Cardiac muscle cell (in vitro differentiated cells and primary cell): ENCODE measurements at regions not wholly inside any gene's neighbourhood (a gene's known extent, or its start where the extent isn't known, plus 50 kb on each side); places are given as distances from the start of the nearest gene placed in this dataset.
A peak's percentile ranks its signal among the peaks of the same experiment; 100 is the strongest.

Experiments
- DNase-seq, 2 donors: peaks; one replicate each; pipeline versions ENCODE4 v3.0.0 to v3.0.0-alpha.2; 2010 to 2017; ENCODE audit warnings: low read depth in 1 of 2, low spot score in 1 of 2
- H3K27ac ChIP-seq: fragments of 200-600 bp; sonication (generic); 2 replicates; pipeline ENCODE4 v1.5.1; 2016
- H3K27me3 ChIP-seq: fragments of 200-600 bp; sonication (generic); 2 replicates; pipeline ENCODE4 v1.6.0; 2016; ENCODE audit warnings: control low read depth
- H3K36me3 ChIP-seq: fragments of 200-600 bp; sonication (generic); 2 replicates; pipeline ENCODE4 v1.5.1; 2016; ENCODE audit warnings: control low read depth
- H3K4me1 ChIP-seq: fragments of 200-600 bp; sonication (generic); 2 replicates; pipeline ENCODE4 v1.8.1; 2017; ENCODE audit warnings: low read depth, mild to moderate bottlenecking, mixed run types
- H3K4me3 ChIP-seq: fragments of 200-600 bp; sonication (generic); 2 replicates; pipeline ENCODE4 v1.5.1; 2016; ENCODE audit warnings: mild to moderate bottlenecking
- H3K9me3 ChIP-seq: fragments of 200-600 bp; sonication (generic); 2 replicates; pipeline ENCODE4 v1.5.1; 2017; ENCODE audit warnings: low read depth, mild to moderate bottlenecking, control low read depth
- CTCF ChIP-seq: IDR thresholded peaks from 2 replicates; pipeline ENCODE4 v1.5.1; 2012; ENCODE audit warnings: low read depth, mild to moderate bottlenecking, low read length

GRCh38 chr10:4202938-4203337, 417.9 kb upstream of the KLF6 start:
- no peak for TF ChIP-seq CTCF
- Histone ChIP-seq H3K27ac (no peak overlapping the region), H3K27me3 (no peaks in the 10 kb centered on the region), H3K36me3 (no peaks in the 10 kb centered on the region), H3K4me3 (no peak overlapping the region), H3K4me1 (peaks cover 9% of the 10 kb centered on the region), H3K9me3 (no peaks in the 10 kb centered on the region)
- DNase-seq, result no peak

GRCh38 chr10:4201866-4202825, 417.1 kb upstream of the KLF6 start:
- H3K4me1 ChIP-seq, result peaks cover 16% of the 10 kb centered on the region
- peak in 1 of 2 donors; percentile 31 for DNase-seq
- no peaks in the 10 kb centered on the region for H3K9me3 ChIP-seq
- H3K4me3 ChIP-seq, result no peak overlapping the region
- H3K27me3 ChIP-seq, result no peaks in the 10 kb centered on the region
- no peak overlapping the region for H3K27ac ChIP-seq
- TF ChIP-seq CTCF, result no peak
- H3K36me3 ChIP-seq, result no peaks in the 10 kb centered on the region

- Histone ChIP-seq H3K27ac (no peak overlapping the region), H3K9me3 (no peaks in the 10 kb centered on the region)
- DNase-seq, result no peak
Measured at GRCh38 chr10:4199196-4199595, 414.2 kb upstream of the KLF6 start.

GRCh38 chr10:4198216-4198615, 413.2 kb upstream of the KLF6 start:
- Histone ChIP-seq H3K36me3 (no peaks in the 10 kb centered on the region), H3K27ac (peak overlapping the region; percentile 94), H3K27me3 (no peaks in the 10 kb centered on the region), H3K9me3 (no peaks in the 10 kb centered on the region), H3K4me1 (peaks cover 29% of the 10 kb centered on the region), H3K4me3 (no peak overlapping the region)
- no peak for TF ChIP-seq CTCF
- no peak for DNase-seq

More at GRCh38 chr10:4199196-4199595, 414.2 kb upstream of the KLF6 start:
- no peak for TF ChIP-seq CTCF
- no peaks in the 10 kb centered on the region for H3K27me3 ChIP-seq
- peaks cover 29% of the 10 kb centered on the region for H3K4me1 ChIP-seq
- H3K4me3 ChIP-seq, result no peak overlapping the region
- H3K36me3 ChIP-seq, result no peaks in the 10 kb centered on the region

- Histone ChIP-seq H3K4me3 (no peak overlapping the region), H3K9me3 (no peaks in the 10 kb centered on the region), H3K36me3 (no peaks in the 10 kb centered on the region), H3K4me1 (peaks cover 24% of the 10 kb centered on the region), H3K27ac (peak overlapping the region; percentile 94), H3K27me3 (no peaks in the 10 kb centered on the region)
- no peak for TF ChIP-seq CTCF
- DNase-seq, result no peak
Measured at GRCh38 chr10:4197676-4198075, 412.7 kb upstream of the KLF6 start.
